Tibial artery (tissue), 4 donors: ENCODE measurements at regions not wholly inside any gene's neighbourhood (a gene's known extent, or its start where the extent isn't known, plus 50 kb on each side); places are given as distances from the start of the nearest gene placed in this dataset.

ENCODE experiments used
- DNase-seq, 2 donors: peaks; one replicate each; pipeline ENCODE4 v3.0.0-alpha.2; 2019
- H3K27ac ChIP-seq, 2 donors: fragments of 200-600 bp; sonication (generic) in 1 of 2; 1 replicate in 1 of 2; 2 replicates in 1 of 2; pipeline ENCODE4 v1.5.1; 2018 to 2019; ENCODE audit warnings: mild to moderate bottlenecking in 1 of 2
- H3K27me3 ChIP-seq, 2 donors: fragments of 200-600 bp; sonication (generic) in 1 of 2; one replicate each; pipeline versions ENCODE4 v1.5.1 to v1.6.0; 2016 to 2019
- H3K36me3 ChIP-seq, 3 donors: fragments of 200-600 bp; sonication (generic) in 2 of 3; one replicate each; pipeline ENCODE4 v1.5.1; 2016 to 2019; ENCODE audit warnings: mild to moderate bottlenecking in 2 of 3
- H3K4me1 ChIP-seq, 4 donors: fragments of 200-600 bp; sonication (generic) in 2 of 4; 1 replicate in 3 of 4; 2 replicates in 1 of 4; pipeline ENCODE4 v1.5.1; 2016 to 2019
- H3K4me3 ChIP-seq, 2 donors: fragments of 200-600 bp; sonication (generic) in 1 of 2; 1 replicate in 1 of 2; 2 replicates in 1 of 2; pipeline ENCODE4 v1.5.1; 2018 to 2019; ENCODE audit warnings: mild to moderate bottlenecking in 2 of 2
- H3K9me3 ChIP-seq, 3 donors: fragments of 200-600 bp; sonication (generic) in 1 of 3; one replicate each; pipeline ENCODE4 v1.5.1; 2016 to 2019
- CTCF ChIP-seq, 2 experiments: fragments of 200-600 bp in 1 of 2; fragments of 450-650 bp in 1 of 2; IDR thresholded peaks; one replicate each; pipeline ENCODE4 v1.5.1; 2017 to 2019; ENCODE audit warnings: antibody characterized with exemption in 2 of 2, mild to moderate bottlenecking in 1 of 2, moderate library complexity in 1 of 2
- intact Hi-C: fragments of 100-400 bp; cut with DNase I; formaldehyde crosslinking; loops from one replicate; pipeline ENCODE4 v1.15.0; 2023; ENCODE audit warnings: low total_unique reads

- Histone ChIP-seq H3K9me3 (no peaks in the 10 kb centered on the region), H3K4me3 (no peak overlapping the region), H3K36me3 (no peaks in the 10 kb centered on the region), H3K4me1 (no peaks in the 10 kb centered on the region), H3K27ac (no peak overlapping the region), H3K27me3 (peaks cover 0 to 22% of the 10 kb centered on the region in 2 donors)
- DNase-seq, result no peak
- intact Hi-C loops, result no loop called here
- no peak for TF ChIP-seq CTCF (IDR thresholded peaks at IDR 0.05)
These were observed 75.3 kb upstream of the BCL11A start for GRCh38 chr2:60628615-60629304.

GRCh38 chr2:60629305-60629662 is 75.8 kb upstream of the BCL11A start:
- no peak overlapping the region for H3K27ac ChIP-seq
- intact Hi-C loops, result no loop called here
- no peak for TF ChIP-seq CTCF (IDR thresholded peaks at IDR 0.05)
- H3K4me1 ChIP-seq, result no peaks in the 10 kb centered on the region
- no peaks in the 10 kb centered on the region for H3K36me3 ChIP-seq
- peaks cover 0 to 22% of the 10 kb centered on the region in 2 donors for H3K27me3 ChIP-seq
- H3K9me3 ChIP-seq, result no peaks in the 10 kb centered on the region
- H3K4me3 ChIP-seq, result no peak overlapping the region
- no peak for DNase-seq

- Histone ChIP-seq H3K36me3 (no peaks in the 10 kb centered on the region), H3K27me3 (peaks cover 0 to 22% of the 10 kb centered on the region in 2 donors), H3K27ac (no peak overlapping the region), H3K4me3 (no peak overlapping the region), H3K9me3 (no peaks in the 10 kb centered on the region), H3K4me1 (no peaks in the 10 kb centered on the region)
- intact Hi-C loops, result no loop called here
- DNase-seq, result no peak
- TF ChIP-seq CTCF (IDR thresholded peaks at IDR 0.05), result no peak
These were observed 76.4 kb upstream of the BCL11A start for GRCh38 chr2:60629801-60630385.

- DNase-seq, result no peak
- no peak overlapping the region for H3K27ac ChIP-seq
- intact Hi-C loops, result no loop called here
These were observed 80.2 kb upstream of the BCL11A start for GRCh38 chr2:60633615-60634014.

GRCh38 chr2:60634438-60634837 is 81.0 kb upstream of the BCL11A start:
- Histone ChIP-seq H3K36me3 (no peaks in the 10 kb centered on the region), H3K27ac (no peak overlapping the region)

More at GRCh38 chr2:60633615-60634014, 80.2 kb upstream of the BCL11A start:
- no peak overlapping the region for H3K4me3 ChIP-seq
- H3K27me3 ChIP-seq, result peaks cover 0 to 22% of the 10 kb centered on the region in 2 donors
- no peaks in the 10 kb centered on the region for H3K9me3 ChIP-seq
- TF ChIP-seq CTCF (IDR thresholded peaks at IDR 0.05), result no peak
- no peaks in the 10 kb centered on the region for H3K4me1 ChIP-seq
- H3K36me3 ChIP-seq, result no peaks in the 10 kb centered on the region

More at GRCh38 chr2:60634438-60634837, 81.0 kb upstream of the BCL11A start:
- Histone ChIP-seq H3K4me3 (no peak overlapping the region), H3K4me1 (no peaks in the 10 kb centered on the region), H3K9me3 (no peaks in the 10 kb centered on the region), H3K27me3 (peaks cover 0 to 22% of the 10 kb centered on the region in 2 donors)
- DNase-seq, result no peak
- TF ChIP-seq CTCF (IDR thresholded peaks at IDR 0.05), result no peak
- intact Hi-C loops, result no loop called here
